ENCODE measurements at regions not wholly inside any gene's neighbourhood (a gene's known extent, or its start where the extent isn't known, plus 50 kb on each side); places are given as distances from the start of the nearest gene placed in this dataset.

DNA sequence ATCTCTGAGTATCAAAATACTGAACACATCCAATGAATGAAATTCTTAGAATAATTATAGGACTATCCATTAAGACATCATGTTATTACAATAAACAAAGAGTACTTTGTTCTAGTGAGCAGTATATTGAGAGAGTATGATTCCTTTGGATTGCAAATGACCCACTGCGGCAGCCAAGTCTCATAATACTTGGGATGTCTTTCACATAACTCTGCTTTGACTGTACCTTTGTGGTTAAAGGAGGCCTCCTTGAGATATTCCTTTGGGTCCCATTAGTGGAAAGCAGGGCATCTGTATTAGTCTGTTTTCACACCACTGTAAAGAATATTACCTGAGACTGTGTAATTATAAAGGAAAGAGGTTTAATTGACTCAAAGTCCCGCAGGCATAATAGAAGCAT is 593.8 kb downstream of the TRHDE start:
- no peaks in the 10 kb centered on the region for H3K9me3 ChIP-seq (ENCODE audit: low read depth, low read length)
- no peak overlapping the region for H3K27ac ChIP-seq (ENCODE audit: low read depth, low read length)
- no peaks in the 10 kb centered on the region for H3K27me3 ChIP-seq (ENCODE audit: insufficient read depth, low read length)
- H3K79me2 ChIP-seq (ENCODE audit: insufficient read depth, low read length): no peaks in the 10 kb centered on the region
- H3K4me3 ChIP-seq (ENCODE audit: insufficient read depth, low read length): no peak overlapping the region
- no peaks in the 10 kb centered on the region for H4K20me1 ChIP-seq (ENCODE audit: insufficient read depth, low read length)
- no peak overlapping the region for H2AFZ ChIP-seq (ENCODE audit: low read length)
- no peak overlapping the region for H3K4me2 ChIP-seq (ENCODE audit: insufficient read depth, low read length)
- H3K4me1 ChIP-seq (ENCODE audit: insufficient read depth, low read length): no peaks in the 10 kb centered on the region
- no peak for DNase-seq (ENCODE audit: insufficient read length, low spot score, missing footprints)
- TF ChIP-seq CTCF (IDR thresholded peaks at IDR 0.05; ENCODE audit: extremely low read depth, low read depth, low read length): no peak
- H3K36me3 ChIP-seq (ENCODE audit: insufficient read depth, low read length): no peaks in the 10 kb centered on the region

- DNase-seq (ENCODE audit: insufficient read length, low spot score, missing footprints): no peak
- Histone ChIP-seq H3K4me3 (ENCODE audit: insufficient read depth, low read length) (no peak overlapping the region), H3K36me3 (ENCODE audit: insufficient read depth, low read length) (no peaks in the 10 kb centered on the region), H3K4me2 (ENCODE audit: insufficient read depth, low read length) (no peak overlapping the region), H3K27ac (ENCODE audit: low read depth, low read length) (no peak overlapping the region), H2AFZ (ENCODE audit: low read length) (no peak overlapping the region), H3K4me1 (ENCODE audit: insufficient read depth, low read length) (no peaks in the 10 kb centered on the region), H3K9me3 (ENCODE audit: low read depth, low read length) (peaks cover 2% of the 10 kb centered on the region), H4K20me1 (ENCODE audit: insufficient read depth, low read length) (no peaks in the 10 kb centered on the region), H3K27me3 (ENCODE audit: insufficient read depth, low read length) (no peaks in the 10 kb centered on the region), H3K79me2 (ENCODE audit: insufficient read depth, low read length) (no peaks in the 10 kb centered on the region)
- no peak for TF ChIP-seq CTCF (IDR thresholded peaks at IDR 0.05; ENCODE audit: extremely low read depth, low read depth, low read length)
Measured at GRCh38 chr12:72869024-72869423, 596.9 kb downstream of the TRHDE start.

DNA sequence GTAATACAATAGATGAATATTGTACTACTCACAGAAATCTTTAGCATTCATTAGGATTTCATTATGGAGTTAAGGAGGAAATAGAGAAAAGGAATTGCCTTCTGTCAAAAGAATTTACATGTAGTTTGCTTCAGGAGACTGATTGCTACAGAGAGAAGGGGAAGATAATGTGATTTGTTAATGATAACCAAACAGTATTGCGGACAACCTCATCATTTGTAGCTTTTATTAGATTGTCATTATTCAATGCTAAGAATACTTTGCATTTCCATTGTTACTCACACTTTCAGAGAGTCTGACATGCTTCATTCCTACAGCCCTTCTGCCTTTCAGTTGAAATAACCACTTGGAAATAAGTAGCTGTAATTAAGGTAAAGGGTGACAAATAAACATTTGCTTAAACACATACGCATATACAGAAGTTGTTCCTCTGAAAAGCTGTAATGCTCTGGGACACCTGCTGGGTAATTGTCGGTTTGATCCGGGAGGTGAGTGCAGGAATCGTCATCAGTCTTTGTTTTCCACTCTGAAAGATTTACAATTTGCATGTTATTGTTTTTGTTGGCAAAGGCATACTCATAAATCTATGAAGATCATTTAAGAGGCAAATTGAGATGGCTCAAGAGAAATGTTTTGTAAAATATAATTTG is 600.2 kb downstream of the TRHDE start:
- Histone ChIP-seq H3K4me2 (ENCODE audit: insufficient read depth, low read length) (no peak overlapping the region), H3K79me2 (ENCODE audit: insufficient read depth, low read length) (no peaks in the 10 kb centered on the region), H3K9me3 (ENCODE audit: low read depth, low read length) (peaks cover 2% of the 10 kb centered on the region), H3K27ac (ENCODE audit: low read depth, low read length) (no peak overlapping the region), H3K36me3 (ENCODE audit: insufficient read depth, low read length) (no peaks in the 10 kb centered on the region), H2AFZ (ENCODE audit: low read length) (no peak overlapping the region), H3K4me3 (ENCODE audit: insufficient read depth, low read length) (no peak overlapping the region), H4K20me1 (ENCODE audit: insufficient read depth, low read length) (no peaks in the 10 kb centered on the region), H3K27me3 (ENCODE audit: insufficient read depth, low read length) (no peaks in the 10 kb centered on the region), H3K4me1 (ENCODE audit: insufficient read depth, low read length) (no peaks in the 10 kb centered on the region)
- DNase-seq (ENCODE audit: insufficient read length, low spot score, missing footprints): no peak
- TF ChIP-seq CTCF (IDR thresholded peaks at IDR 0.05; ENCODE audit: extremely low read depth, low read depth, low read length): no peak

DNA sequence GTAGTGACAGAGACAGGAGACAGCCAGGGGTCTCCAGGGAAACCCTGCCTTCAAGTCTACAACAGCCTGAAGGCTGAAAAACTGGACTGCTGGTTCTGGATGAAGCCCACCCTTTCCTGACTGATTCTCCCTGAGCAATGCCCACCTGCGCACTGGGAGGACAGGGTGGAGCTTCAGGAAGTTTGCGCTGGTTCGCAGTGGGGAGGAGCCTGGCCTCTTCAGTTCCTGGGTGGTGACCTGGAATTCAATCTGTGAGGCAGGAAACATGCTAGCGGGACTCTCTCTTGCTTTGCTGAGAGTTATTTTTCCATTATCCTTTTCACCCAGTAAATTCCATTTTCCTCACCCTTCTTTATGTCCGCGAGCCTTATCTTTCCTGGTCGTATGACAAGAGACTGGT is 600.8 kb downstream of the TRHDE start:
- Histone ChIP-seq H3K27ac (ENCODE audit: low read depth, low read length) (no peak overlapping the region), H3K4me3 (ENCODE audit: insufficient read depth, low read length) (no peak overlapping the region), H3K9me3 (ENCODE audit: low read depth, low read length) (peaks cover 2% of the 10 kb centered on the region), H3K27me3 (ENCODE audit: insufficient read depth, low read length) (no peaks in the 10 kb centered on the region), H3K4me2 (ENCODE audit: insufficient read depth, low read length) (no peak overlapping the region), H3K36me3 (ENCODE audit: insufficient read depth, low read length) (no peaks in the 10 kb centered on the region), H3K79me2 (ENCODE audit: insufficient read depth, low read length) (no peaks in the 10 kb centered on the region), H4K20me1 (ENCODE audit: insufficient read depth, low read length) (no peaks in the 10 kb centered on the region), H3K4me1 (ENCODE audit: insufficient read depth, low read length) (no peaks in the 10 kb centered on the region), H2AFZ (ENCODE audit: low read length) (no peak overlapping the region)
- DNase-seq (ENCODE audit: insufficient read length, low spot score, missing footprints): no peak
- no peak for TF ChIP-seq CTCF (IDR thresholded peaks at IDR 0.05; ENCODE audit: extremely low read depth, low read depth, low read length)

Data from osteoblast (primary cell).